SK-N-SH (cell line): ENCODE measurements at regions not wholly inside any gene's neighbourhood (a gene's known extent, or its start where the extent isn't known, plus 50 kb on each side); places are given as distances from the start of the nearest gene placed in this dataset.

Experiments
- CTCF ChIA-PET: fragments of 300-600, 350-600 bp; formaldehyde crosslinking; extraction: SDS; loops from one replicate; lab custom pipeline; 2021; lab: Yijun Ruan, JAX
- POLR2A ChIA-PET: fragments of 350-600 bp; sonication (Branson Sonifier 250); formaldehyde crosslinking; extraction: SDS; loops from one replicate; lab custom pipeline; 2020; ENCODE audit warnings: antibody characterized with exemption, inconsistent platforms; lab: Yijun Ruan, JAX
- DNase-seq: peaks from one replicate; pipeline ENCODE4 v3.0.0; 2012
- H2AFZ ChIP-seq: fragments of 200-600 bp; sonication (generic); 2 replicates; pipeline ENCODE4 v1.8.1; 2016; ENCODE audit warnings: antibody characterized with exemption, mild to moderate bottlenecking, low read depth
- H3F3A ChIP-seq: fragments of 200-600 bp; sonication (generic); replicated peaks from 2 replicates; pipeline ENCODE3; 2016; ENCODE audit warnings: antibody characterized with exemption, mild to moderate bottlenecking; ENCODE audit not compliant: insufficient read depth
- H3K27ac ChIP-seq, 2 experiments: fragments of 200-500 bp in 1 of 2; fragments of 200-600 bp in 1 of 2; sonication (Bioruptor generic) in 1 of 2; sonication (generic), shearing (Covaris generic) in 1 of 2; 2 replicates each; pipeline versions ENCODE4 v1.5.1 to v1.6.1; 2014 to 2016; ENCODE audit warnings: low read depth in 2 of 2, inconsistent platforms in 1 of 2, low read length in 1 of 2, mild to moderate bottlenecking in 1 of 2, mixed read lengths in 1 of 2
- H3K27me3 ChIP-seq: fragments of 200-600 bp; sonication (generic), shearing (Covaris generic); 2 replicates; pipeline ENCODE4 v1.6.1; 2016; ENCODE audit warnings: mixed run types; ENCODE audit not compliant: insufficient read depth
- H3K36me3 ChIP-seq, 2 experiments: fragments of 200-500 bp in 1 of 2; fragments of 200-600 bp in 1 of 2; sonication (Bioruptor generic) in 1 of 2; sonication (generic) in 1 of 2; replicated peaks in 1 of 2; 2 replicates each; pipeline versions ENCODE3 to v1.5.1; 2014 to 2016; ENCODE audit warnings: low read length in 1 of 2, mild to moderate bottlenecking in 1 of 2; ENCODE audit not compliant: insufficient read depth in 2 of 2, control insufficient read depth in 1 of 2
- H3K4me1 ChIP-seq, 2 experiments: fragments of 200-500 bp in 1 of 2; fragments of 200-600 bp in 1 of 2; sonication (Bioruptor generic) in 1 of 2; sonication (generic), shearing (Covaris generic) in 1 of 2; 2 replicates each; pipeline versions ENCODE4 v1.5.1 to v1.6.1; 2014 to 2016; ENCODE audit warnings: low read depth in 1 of 2, low read length in 1 of 2, mixed run types in 1 of 2; ENCODE audit not compliant: insufficient read depth in 2 of 2, control insufficient read depth in 1 of 2
- H3K4me2 ChIP-seq: fragments of 200-600 bp; sonication (generic), shearing (Covaris generic); 2 replicates; pipeline ENCODE4 v1.6.1; 2017; ENCODE audit warnings: mixed run types
- H3K4me3 ChIP-seq, 2 experiments: fragments of 200-500 bp in 1 of 2; fragments of 200-600 bp in 1 of 2; sonication (Bioruptor generic) in 1 of 2; sonication (generic), shearing (Covaris generic) in 1 of 2; 2 replicates each; pipeline versions ENCODE4 v1.5.1 to v1.8.1; 2014 to 2016; ENCODE audit warnings: low read depth in 2 of 2, inconsistent platforms in 1 of 2, low read length in 1 of 2, mild to moderate bottlenecking in 1 of 2, mixed read lengths in 1 of 2, moderate library complexity in 1 of 2
- H3K79me2 ChIP-seq: fragments of 200-600 bp; sonication (generic); 2 replicates; pipeline ENCODE4 v1.8.1; 2017; ENCODE audit warnings: mild to moderate bottlenecking; ENCODE audit not compliant: insufficient read depth
- H3K9ac ChIP-seq: fragments of 200-600 bp; sonication (generic); 2 replicates; pipeline ENCODE4 v1.6.1; 2017; ENCODE audit warnings: mixed run types
- H3K9me2 ChIP-seq: fragments of 200-600 bp; sonication (generic); 2 replicates; pipeline ENCODE4 v1.6.1; 2017; ENCODE audit warnings: mixed run types
- H3K9me3 ChIP-seq: fragments of 200-600 bp; sonication (generic); 2 replicates; pipeline ENCODE4 v1.6.1; 2017; ENCODE audit warnings: mixed run types, mild to moderate bottlenecking, moderate library complexity
- H4K20me1 ChIP-seq: fragments of 200-600 bp; sonication (generic); 2 replicates; pipeline ENCODE4 v1.6.1; 2017; ENCODE audit warnings: mild to moderate bottlenecking, mixed run types; ENCODE audit not compliant: insufficient read depth
- CHD2 ChIP-seq: fragments of 150-350 bp; IDR thresholded peaks from 2 replicates; pipeline ENCODE4 v1.6.1; 2018; ENCODE audit warnings: low read length; ENCODE audit not compliant: partially characterized antibody
- GABPA ChIP-seq: IDR thresholded peaks from 2 replicates; pipeline ENCODE4 v1.4.0; 2012; ENCODE audit warnings: low read depth, mild to moderate bottlenecking
- RAD21 ChIP-seq: IDR thresholded peaks from 2 replicates; pipeline ENCODE4 v1.6.1; 2012; ENCODE audit warnings: mild to moderate bottlenecking, low read length
- SMC3 ChIP-seq: IDR thresholded peaks from 2 replicates; pipeline ENCODE4 v1.6.1; 2012; ENCODE audit warnings: low read depth, low read length, improper control_type of control experiment
- WGBS: methylation state at CpG from one replicate; pipeline ENCODE4 v1.1.6; 2017; ENCODE audit warnings: low lambda C conversion rate; 5-methylcytosine and 5-hydroxymethylcytosine counted together
- TF ChIP-seq, protein P1 (sequence below): IDR thresholded peaks from 2 replicates; pipeline ENCODE4 v1.6.1; 2012; ENCODE audit warnings: mild to moderate bottlenecking, low read depth, low read length, moderate library complexity

DNA sequence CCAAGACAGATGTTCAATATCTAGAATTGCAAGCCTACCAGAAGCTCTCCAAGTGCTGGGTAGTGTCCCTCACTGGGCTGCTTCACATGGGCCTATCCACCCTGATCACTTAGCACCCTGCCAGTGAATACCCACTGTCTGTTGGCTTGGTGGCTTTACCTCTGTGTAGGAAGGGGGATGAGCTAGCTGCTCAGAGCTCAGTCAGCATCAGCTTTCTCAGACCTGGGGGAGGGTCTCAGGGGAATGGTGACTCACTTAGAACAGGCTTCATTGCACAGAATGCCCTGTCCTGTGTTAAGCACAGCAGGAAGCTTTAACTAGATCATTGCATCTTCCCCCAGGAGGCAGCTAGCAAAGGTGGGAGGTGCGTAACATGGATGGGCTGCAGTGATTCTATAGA, 209.8 kb downstream of the PDCD6IP start:
- Histone ChIP-seq H3K4me1 (peaks cover 0 to 47% of the 10 kb centered on the region in 2 experiments; a peak in 3 of 4 replicates), H2AFZ (no peak overlapping the region), H3K9ac (no peak overlapping the region), H3K9me2 (no peaks in the 10 kb centered on the region), H3K4me3 (no peak overlapping the region)
- ChIA-PET CTCF (no interaction called here), POLR2A (no interaction called here)
- TF ChIP-seq, protein P1, sequence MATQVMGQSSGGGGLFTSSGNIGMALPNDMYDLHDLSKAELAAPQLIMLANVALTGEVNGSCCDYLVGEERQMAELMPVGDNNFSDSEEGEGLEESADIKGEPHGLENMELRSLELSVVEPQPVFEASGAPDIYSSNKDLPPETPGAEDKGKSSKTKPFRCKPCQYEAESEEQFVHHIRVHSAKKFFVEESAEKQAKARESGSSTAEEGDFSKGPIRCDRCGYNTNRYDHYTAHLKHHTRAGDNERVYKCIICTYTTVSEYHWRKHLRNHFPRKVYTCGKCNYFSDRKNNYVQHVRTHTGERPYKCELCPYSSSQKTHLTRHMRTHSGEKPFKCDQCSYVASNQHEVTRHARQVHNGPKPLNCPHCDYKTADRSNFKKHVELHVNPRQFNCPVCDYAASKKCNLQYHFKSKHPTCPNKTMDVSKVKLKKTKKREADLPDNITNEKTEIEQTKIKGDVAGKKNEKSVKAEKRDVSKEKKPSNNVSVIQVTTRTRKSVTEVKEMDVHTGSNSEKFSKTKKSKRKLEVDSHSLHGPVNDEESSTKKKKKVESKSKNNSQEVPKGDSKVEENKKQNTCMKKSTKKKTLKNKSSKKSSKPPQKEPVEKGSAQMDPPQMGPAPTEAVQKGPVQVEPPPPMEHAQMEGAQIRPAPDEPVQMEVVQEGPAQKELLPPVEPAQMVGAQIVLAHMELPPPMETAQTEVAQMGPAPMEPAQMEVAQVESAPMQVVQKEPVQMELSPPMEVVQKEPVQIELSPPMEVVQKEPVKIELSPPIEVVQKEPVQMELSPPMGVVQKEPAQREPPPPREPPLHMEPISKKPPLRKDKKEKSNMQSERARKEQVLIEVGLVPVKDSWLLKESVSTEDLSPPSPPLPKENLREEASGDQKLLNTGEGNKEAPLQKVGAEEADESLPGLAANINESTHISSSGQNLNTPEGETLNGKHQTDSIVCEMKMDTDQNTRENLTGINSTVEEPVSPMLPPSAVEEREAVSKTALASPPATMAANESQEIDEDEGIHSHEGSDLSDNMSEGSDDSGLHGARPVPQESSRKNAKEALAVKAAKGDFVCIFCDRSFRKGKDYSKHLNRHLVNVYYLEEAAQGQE = no peak
- TF ChIP-seq CHD2 = no peak
- no peak for TF ChIP-seq SMC3
- TF ChIP-seq, all 33 proteins: peak for 0
- Histone ChIP-seq H3K79me2 (no peaks in the 10 kb centered on the region), H3K4me2 (no peak overlapping the region), H3K36me3 (no peaks in the 10 kb centered on the region), H3K9me3 (no peaks in the 10 kb centered on the region), H3F3A (peaks cover 19% of the 10 kb centered on the region), H3K27me3 (no peaks in the 10 kb centered on the region), H4K20me1 (no peaks in the 10 kb centered on the region), H3K27ac (no peak overlapping the region)
- no peak for DNase-seq
- 100% methylated on average over 1 of the region's 1 CpG for WGBS

DNA sequence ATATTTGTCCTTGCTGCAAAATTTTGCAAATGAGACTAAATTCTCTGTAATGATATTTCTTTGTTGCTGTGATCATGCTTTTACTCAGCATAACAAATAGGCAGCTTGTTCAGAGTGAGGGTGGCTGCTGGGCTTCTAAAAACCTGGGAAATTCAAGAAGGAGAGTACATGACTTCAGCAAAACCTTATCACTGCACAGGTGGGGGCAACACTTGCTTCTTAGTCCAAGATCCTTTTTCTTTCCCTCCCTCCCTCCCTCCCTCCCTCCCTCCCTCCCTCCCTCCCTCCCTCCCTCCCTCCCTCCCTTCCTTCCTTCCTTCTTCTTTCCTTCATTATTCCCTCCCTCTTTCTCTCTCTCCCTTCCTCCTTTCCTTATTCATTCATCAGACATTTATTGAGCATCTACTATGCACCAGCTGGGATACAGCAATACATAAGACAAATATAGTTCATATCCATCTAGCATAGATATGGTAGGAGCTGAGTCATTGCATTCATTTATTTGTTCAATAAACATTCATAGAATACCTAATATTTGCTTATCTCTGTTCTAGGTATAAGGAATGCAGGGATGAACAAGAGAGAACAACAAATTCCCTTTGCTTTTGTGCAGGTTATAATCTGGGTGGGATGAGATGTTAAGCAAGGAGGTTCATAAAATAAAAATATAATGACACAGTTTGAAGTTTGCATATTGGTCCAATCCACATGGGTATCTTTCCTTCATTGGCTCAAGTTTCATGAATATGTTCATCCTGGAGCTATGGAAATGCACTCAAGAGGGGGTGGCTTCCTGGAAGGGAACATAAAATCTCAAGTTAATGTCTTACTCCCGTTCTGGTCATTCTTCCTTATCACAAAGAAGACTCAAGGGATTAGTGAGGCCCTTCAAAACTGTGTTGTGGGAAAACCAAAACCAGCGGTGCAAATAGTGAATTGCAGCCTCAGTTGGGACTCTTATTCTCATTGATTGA, 210.7 kb downstream of the PDCD6IP start:
- Histone ChIP-seq H3K27me3 (no peaks in the 10 kb centered on the region), H3K36me3 (no peaks in the 10 kb centered on the region), H2AFZ (no peak overlapping the region), H3F3A (peaks cover 19% of the 10 kb centered on the region), H3K9ac (no peak overlapping the region), H3K9me2 (no peaks in the 10 kb centered on the region), H3K27ac (no peak overlapping the region), H3K4me1 (peaks cover 0 to 53% of the 10 kb centered on the region in 2 experiments; a peak in 3 of 4 replicates), H4K20me1 (no peaks in the 10 kb centered on the region), H3K9me3 (no peaks in the 10 kb centered on the region), H3K4me3 (no peak overlapping the region), H3K4me2 (no peak overlapping the region), H3K79me2 (no peaks in the 10 kb centered on the region)
- DNase-seq = no peak
- ChIA-PET POLR2A (no interaction called here), CTCF (no interaction called here)
- TF ChIP-seq RAD21 = no peak
- no peak for TF ChIP-seq GABPA
- 68% methylated on average over 2 of the region's 2 CpGs for WGBS
